ENCODE measurements at regions not wholly inside any gene's neighbourhood (a gene's known extent, or its start where the extent isn't known, plus 50 kb on each side); places are given as distances from the start of the nearest gene placed in this dataset.

DNA sequence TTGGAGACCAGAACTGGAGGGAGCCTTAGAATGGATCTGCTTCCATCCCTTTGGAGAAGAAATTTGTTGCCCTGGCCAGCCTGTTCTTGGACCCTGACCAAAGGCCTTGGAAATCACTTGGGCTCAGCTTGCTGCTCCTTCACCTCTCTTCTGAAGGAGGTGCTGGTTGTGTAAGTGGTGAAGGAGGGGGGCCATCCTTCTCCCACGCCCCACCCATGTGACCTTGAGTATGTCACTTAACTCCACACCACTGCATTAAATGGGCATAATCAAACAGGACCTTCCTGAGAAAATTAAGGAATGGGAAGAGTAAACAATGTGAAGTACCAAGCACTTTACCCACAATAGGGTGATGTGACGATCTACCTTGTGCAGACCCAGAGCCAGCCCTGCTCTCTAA lies 68.3 kb upstream of the GJB5 start:
- intact Hi-C loops (cut with micrococcal nuclease), result no loop called here
- no peak overlapping the region for H3K4me3 ChIP-seq (ENCODE audit: control extremely low read depth in 1 of 5, extremely low read depth in 1 of 5, insufficient read depth in 1 of 5, low read depth in 2 of 5, low read length in 4 of 5)
- no CpG with 5 or more reads among the region's 2 CpGs for WGBS (ENCODE audit: insufficient coverage)
- H4K20me1 ChIP-seq (ENCODE audit: control insufficient read depth, insufficient read depth, low read length, poor library complexity, severe bottlenecking), result no peaks in the 10 kb centered on the region
- no peak overlapping the region for H3K9ac ChIP-seq (ENCODE audit: low read length)
- peaks cover 0 to 12% (median 2%) of the 10 kb centered on the region in 4 experiments for H3K27me3 ChIP-seq (replicated peaks in 1 of 4; ENCODE audit: control extremely low read depth in 1 of 4, control insufficient read depth in 3 of 4, insufficient read depth in 4 of 4, low read length in 3 of 4)
- Mint-ChIP-seq H3K4me1 (no peaks in the 10 kb centered on the region), H3K27me3 (peaks cover 29% of the 10 kb centered on the region), H3K9me3 (ENCODE audit: insufficient read depth) (no peaks in the 10 kb centered on the region), H3K4me3 (no peak overlapping the region), H3K27ac (no peak overlapping the region)
- peaks cover 0 to 2% (median 0%) of the 10 kb centered on the region in 3 donors for H3K9me3 ChIP-seq (ENCODE audit: control extremely low read depth in 1 of 3, control insufficient read depth in 2 of 3, insufficient read depth in 1 of 3, low read length in 2 of 3)
- H3K4me1 ChIP-seq (ENCODE audit: control insufficient read depth in 2 of 2, insufficient read depth in 2 of 2, low read length in 2 of 2), result no peaks in the 10 kb centered on the region
- H3K36me3 ChIP-seq (replicated peaks in 1 of 2; ENCODE audit: control extremely low read depth in 1 of 2, control insufficient read depth in 1 of 2, extremely low read depth in 1 of 2, insufficient read depth in 2 of 2, low read length in 1 of 2), result no peaks in the 10 kb centered on the region
- H2AFZ ChIP-seq (ENCODE audit: insufficient read depth, low read depth, low read length, poor library complexity, severe bottlenecking), result no peak overlapping the region
- ChIA-PET CTCF (no interaction called here), POLR2A (no interaction called here)
- DNase-seq, result no peak
- no peak overlapping the region for H3K27ac ChIP-seq (ENCODE audit: low read length in 2 of 2)
- H3K79me2 ChIP-seq (ENCODE audit: control insufficient read depth, insufficient read depth, low read length), result no peaks in the 10 kb centered on the region
- no peak overlapping the region for H3K4me2 ChIP-seq (replicated peaks; ENCODE audit: low read depth, low read length, poor library complexity, severe bottlenecking)
- no peak for TF ChIP-seq EZH2 (IDR thresholded peaks at IDR 0.05; ENCODE audit: borderline replicate concordance, insufficient read depth, low read depth, low read length, poor library complexity, severe bottlenecking)
- TF ChIP-seq, protein P1, sequence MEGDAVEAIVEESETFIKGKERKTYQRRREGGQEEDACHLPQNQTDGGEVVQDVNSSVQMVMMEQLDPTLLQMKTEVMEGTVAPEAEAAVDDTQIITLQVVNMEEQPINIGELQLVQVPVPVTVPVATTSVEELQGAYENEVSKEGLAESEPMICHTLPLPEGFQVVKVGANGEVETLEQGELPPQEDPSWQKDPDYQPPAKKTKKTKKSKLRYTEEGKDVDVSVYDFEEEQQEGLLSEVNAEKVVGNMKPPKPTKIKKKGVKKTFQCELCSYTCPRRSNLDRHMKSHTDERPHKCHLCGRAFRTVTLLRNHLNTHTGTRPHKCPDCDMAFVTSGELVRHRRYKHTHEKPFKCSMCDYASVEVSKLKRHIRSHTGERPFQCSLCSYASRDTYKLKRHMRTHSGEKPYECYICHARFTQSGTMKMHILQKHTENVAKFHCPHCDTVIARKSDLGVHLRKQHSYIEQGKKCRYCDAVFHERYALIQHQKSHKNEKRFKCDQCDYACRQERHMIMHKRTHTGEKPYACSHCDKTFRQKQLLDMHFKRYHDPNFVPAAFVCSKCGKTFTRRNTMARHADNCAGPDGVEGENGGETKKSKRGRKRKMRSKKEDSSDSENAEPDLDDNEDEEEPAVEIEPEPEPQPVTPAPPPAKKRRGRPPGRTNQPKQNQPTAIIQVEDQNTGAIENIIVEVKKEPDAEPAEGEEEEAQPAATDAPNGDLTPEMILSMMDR (IDR thresholded peaks at IDR 0.05), result no peak
- no peak for ATAC-seq (ENCODE audit: low read depth)

DNA sequence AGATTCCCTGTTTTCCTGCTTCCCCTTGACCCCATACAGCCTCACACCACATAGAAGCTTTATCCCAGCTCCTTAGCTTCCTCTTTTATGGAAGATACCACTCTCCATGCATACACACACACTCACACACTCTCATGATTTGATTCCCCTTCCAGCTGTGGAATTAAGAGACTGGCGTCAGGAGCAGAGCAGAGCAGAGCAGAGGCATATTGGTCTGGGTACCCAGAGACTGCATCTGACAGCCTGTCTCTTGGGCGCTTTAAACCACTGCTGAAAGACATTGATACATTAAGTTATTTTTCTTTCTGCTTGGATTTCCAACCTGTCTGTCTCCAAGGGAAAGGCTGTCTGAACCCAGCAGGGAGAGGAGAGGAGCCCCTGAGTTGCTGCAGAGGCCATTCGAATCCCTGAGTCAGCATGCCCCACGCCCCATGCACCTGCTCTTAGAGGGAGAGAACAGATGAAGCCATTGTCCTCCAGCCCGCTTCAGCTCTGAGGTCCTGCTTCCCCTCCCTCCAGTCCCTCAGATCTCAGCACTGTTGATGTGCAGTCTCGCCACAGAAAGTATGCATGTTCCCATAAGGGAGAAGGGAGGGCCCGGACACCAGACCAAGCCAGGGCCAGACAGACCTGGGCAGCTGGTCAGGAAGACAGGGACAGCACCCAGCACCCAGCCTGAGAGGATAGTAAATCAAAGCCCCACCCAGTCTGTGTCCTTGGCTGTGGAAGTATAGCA lies 66.7 kb upstream of the GJB5 start:
- Histone ChIP-seq H3K9ac (ENCODE audit: low read length) (no peak overlapping the region), H3K79me2 (ENCODE audit: control insufficient read depth, insufficient read depth, low read length) (no peaks in the 10 kb centered on the region), H3K4me3 (ENCODE audit: control extremely low read depth in 1 of 5, extremely low read depth in 1 of 5, insufficient read depth in 1 of 5, low read depth in 2 of 5, low read length in 4 of 5) (no peak overlapping the region), H3K27ac (ENCODE audit: low read length in 2 of 2) (no peak overlapping the region), H3K4me1 (ENCODE audit: control insufficient read depth in 2 of 2, insufficient read depth in 2 of 2, low read length in 2 of 2) (no peaks in the 10 kb centered on the region), H3K4me2 (replicated peaks; ENCODE audit: low read depth, low read length, poor library complexity, severe bottlenecking) (no peak overlapping the region), H2AFZ (ENCODE audit: insufficient read depth, low read depth, low read length, poor library complexity, severe bottlenecking) (no peak overlapping the region), H4K20me1 (ENCODE audit: control insufficient read depth, insufficient read depth, low read length, poor library complexity, severe bottlenecking) (no peaks in the 10 kb centered on the region), H3K27me3 (replicated peaks in 1 of 4; ENCODE audit: control extremely low read depth in 1 of 4, control insufficient read depth in 3 of 4, insufficient read depth in 4 of 4, low read length in 3 of 4) (peaks cover 0 to 12% (median 2%) of the 10 kb centered on the region in 4 experiments), H3K36me3 (replicated peaks in 1 of 2; ENCODE audit: control extremely low read depth in 1 of 2, control insufficient read depth in 1 of 2, extremely low read depth in 1 of 2, insufficient read depth in 2 of 2, low read length in 1 of 2) (no peaks in the 10 kb centered on the region), H3K9me3 (ENCODE audit: control extremely low read depth in 1 of 3, control insufficient read depth in 2 of 3, insufficient read depth in 1 of 3, low read length in 2 of 3) (peaks cover 0 to 2% (median 0%) of the 10 kb centered on the region in 3 donors)
- ATAC-seq (ENCODE audit: low read depth), result no peak
- Mint-ChIP-seq H3K4me3 (no peak overlapping the region), H3K27ac (no peak overlapping the region), H3K27me3 (peaks cover 31% of the 10 kb centered on the region), H3K4me1 (no peaks in the 10 kb centered on the region), H3K9me3 (ENCODE audit: insufficient read depth) (no peaks in the 10 kb centered on the region)
- 91% methylated on average over 5 of the region's 7 CpGs for WGBS (ENCODE audit: insufficient coverage)
- no peak for TF ChIP-seq EZH2 (IDR thresholded peaks at IDR 0.05; ENCODE audit: borderline replicate concordance, insufficient read depth, low read depth, low read length, poor library complexity, severe bottlenecking)
- TF ChIP-seq, protein P1 (IDR thresholded peaks at IDR 0.05), result no peak
- ChIA-PET POLR2A (no interaction called here), CTCF (no interaction called here)
- intact Hi-C loops (cut with micrococcal nuclease), result no loop called here
- no peak for DNase-seq

Data from B cell (primary cell).